A673 (cell line): ENCODE measurements at regions not wholly inside any gene's neighbourhood (a gene's known extent, or its start where the extent isn't known, plus 50 kb on each side); places are given as distances from the start of the nearest gene placed in this dataset.

Experiments used
- BruUV-seq: library from RNA; stranded (reverse); fragments of 400-500 nt; replicated peaks from 2 replicates; lab custom pipeline; 2021; lab: Mats Ljungman, UMichigan
- CTCF ChIA-PET: fragments of 300-600 bp; sonication (Branson Sonifier 250); formaldehyde crosslinking; loops from one replicate; lab custom pipeline; 2022; ENCODE audit warnings: antibody characterized with exemption; lab: Charles Lee
- POLR2A ChIA-PET: fragments of 300-600 bp; sonication (Branson Sonifier 250); formaldehyde crosslinking; loops from one replicate; lab custom pipeline; 2022; ENCODE audit warnings: antibody characterized with exemption; ENCODE audit not compliant: low non-redundant PET; lab: Charles Lee
- DNase-seq: peaks from one replicate; pipeline ENCODE4 v3.0.0-alpha.2; 2015; ENCODE audit warnings: low spot score
- H3K27ac ChIP-seq: fragments of 200-600 bp; sonication (generic); 2 replicates; pipeline ENCODE4 v1.5.1; 2016; ENCODE audit warnings: mixed run types, low read depth, mild to moderate bottlenecking, mixed read lengths, antibody characterized with exemption, low read length; ENCODE audit not compliant: poor library complexity, severe bottlenecking
- H3K27me3 ChIP-seq: fragments of 200-600 bp; sonication (generic); replicated peaks from 2 replicates; pipeline ENCODE4 v1.6.1; 2017; ENCODE audit warnings: mixed run types, low read depth, mild to moderate bottlenecking, mixed read lengths, antibody characterized with exemption, low read length; ENCODE audit not compliant: insufficient read depth, poor library complexity
- H3K36me3 ChIP-seq: fragments of 200-600 bp; sonication (generic); 2 replicates; pipeline ENCODE4 v1.6.1; 2016; ENCODE audit warnings: mixed run types, mild to moderate bottlenecking, mixed read lengths, antibody characterized with exemption, low read length; ENCODE audit not compliant: insufficient read depth, poor library complexity, severe bottlenecking
- H3K4me1 ChIP-seq: fragments of 200-600 bp; sonication (generic); 2 replicates; pipeline ENCODE4 v1.6.1; 2017; ENCODE audit warnings: mixed run types, mild to moderate bottlenecking, mixed read lengths, antibody characterized with exemption, low read length; ENCODE audit not compliant: insufficient read depth, poor library complexity, severe bottlenecking
- H3K4me3 ChIP-seq: fragments of 200-600 bp; sonication (generic); 2 replicates; pipeline ENCODE4 v1.5.1; 2016; ENCODE audit warnings: low read depth, mixed run types, mild to moderate bottlenecking, mixed read lengths, low read length; ENCODE audit not compliant: poor library complexity, severe bottlenecking
- H3K9me3 ChIP-seq: fragments of 200-600 bp; sonication (generic); 2 replicates; pipeline ENCODE4 v1.6.1; 2016; ENCODE audit warnings: mixed run types, low read depth, mild to moderate bottlenecking, mixed read lengths, antibody characterized with exemption, low read length; ENCODE audit not compliant: poor library complexity, severe bottlenecking
- EZH2 ChIP-seq: fragments of 200-600 bp; sonication (generic); IDR thresholded peaks from 2 replicates; pipeline ENCODE4 v1.6.1; 2017; ENCODE audit warnings: borderline replicate concordance, low read depth, mild to moderate bottlenecking, mixed read lengths, antibody characterized with exemption, low read length; ENCODE audit not compliant: poor library complexity, severe bottlenecking
- intact Hi-C: fragments of 100-400 bp; cut with micrococcal nuclease; formaldehyde crosslinking; loops from one replicate; pipeline ENCODE4 v1.10.0; 2022; ENCODE audit not compliant: unreplicated experiment
- TF ChIP-seq, protein P1 (sequence below): fragments of 300-800, 200-600 bp; sonication (generic); conservative IDR thresholded peaks from 2 replicates; pipeline ENCODE4 v1.5.1; 2017; ENCODE audit warnings: low read depth, mild to moderate bottlenecking, antibody characterized with exemption, low read length, moderate library complexity, mixed read lengths

DNA sequence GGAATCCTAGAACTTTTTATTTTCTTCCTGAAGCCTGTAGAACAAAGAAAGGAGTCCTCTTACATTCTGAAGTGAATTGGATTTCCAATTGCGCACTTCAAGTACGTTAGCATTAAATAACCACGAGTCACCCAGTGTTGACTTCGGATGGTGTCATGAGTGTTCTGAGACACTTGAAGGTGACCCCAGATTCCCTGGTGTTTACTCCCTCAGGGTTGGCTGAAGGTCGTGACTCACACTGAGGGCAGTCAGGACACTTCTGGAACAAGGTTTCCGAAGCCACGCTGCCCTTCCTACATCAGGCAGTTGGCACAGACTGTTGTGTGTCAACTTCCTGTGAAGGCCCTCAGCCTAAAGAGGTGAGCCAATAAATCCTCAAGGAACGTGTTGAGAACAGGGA is 186.6 kb upstream of the CELF2 start:
- intact Hi-C loops, result no loop called here
- H3K27ac ChIP-seq, result no peak overlapping the region
- no peaks in the 10 kb centered on the region for H3K36me3 ChIP-seq
- ChIA-PET POLR2A (no interaction called here), CTCF (no interaction called here)
- peaks cover 20% of the 10 kb centered on the region for H3K27me3 ChIP-seq
- H3K4me1 ChIP-seq, result no peaks in the 10 kb centered on the region
- H3K4me3 ChIP-seq, result no peak overlapping the region
- no peaks in the 10 kb centered on the region for H3K9me3 ChIP-seq
- no peak for DNase-seq
- TF ChIP-seq, protein P1, sequence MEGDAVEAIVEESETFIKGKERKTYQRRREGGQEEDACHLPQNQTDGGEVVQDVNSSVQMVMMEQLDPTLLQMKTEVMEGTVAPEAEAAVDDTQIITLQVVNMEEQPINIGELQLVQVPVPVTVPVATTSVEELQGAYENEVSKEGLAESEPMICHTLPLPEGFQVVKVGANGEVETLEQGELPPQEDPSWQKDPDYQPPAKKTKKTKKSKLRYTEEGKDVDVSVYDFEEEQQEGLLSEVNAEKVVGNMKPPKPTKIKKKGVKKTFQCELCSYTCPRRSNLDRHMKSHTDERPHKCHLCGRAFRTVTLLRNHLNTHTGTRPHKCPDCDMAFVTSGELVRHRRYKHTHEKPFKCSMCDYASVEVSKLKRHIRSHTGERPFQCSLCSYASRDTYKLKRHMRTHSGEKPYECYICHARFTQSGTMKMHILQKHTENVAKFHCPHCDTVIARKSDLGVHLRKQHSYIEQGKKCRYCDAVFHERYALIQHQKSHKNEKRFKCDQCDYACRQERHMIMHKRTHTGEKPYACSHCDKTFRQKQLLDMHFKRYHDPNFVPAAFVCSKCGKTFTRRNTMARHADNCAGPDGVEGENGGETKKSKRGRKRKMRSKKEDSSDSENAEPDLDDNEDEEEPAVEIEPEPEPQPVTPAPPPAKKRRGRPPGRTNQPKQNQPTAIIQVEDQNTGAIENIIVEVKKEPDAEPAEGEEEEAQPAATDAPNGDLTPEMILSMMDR, result no peak
- TF ChIP-seq EZH2, result no peak
- no TSS peak for BruUV-seq

DNA sequence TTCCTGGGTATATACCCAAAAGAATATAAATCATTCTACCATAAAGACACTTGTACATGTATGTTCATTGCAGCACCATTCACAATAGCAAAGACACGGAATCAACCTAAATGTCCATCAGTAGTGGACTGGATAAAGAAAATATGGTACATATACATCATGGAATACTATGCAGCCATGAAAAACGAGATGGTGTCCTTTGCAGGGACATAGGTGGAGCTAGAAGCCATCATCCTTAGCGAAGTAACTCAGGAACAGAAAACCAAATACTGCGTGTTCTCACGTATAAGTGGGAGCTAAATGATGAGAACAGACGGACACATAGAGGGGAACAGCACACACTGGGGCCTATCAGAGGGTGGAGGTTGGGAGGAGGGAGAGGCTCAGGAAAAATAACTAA is 183.7 kb upstream of the CELF2 start:
- Histone ChIP-seq H3K4me1 (no peaks in the 10 kb centered on the region), H3K27me3 (peaks cover 10% of the 10 kb centered on the region), H3K36me3 (no peaks in the 10 kb centered on the region), H3K9me3 (no peaks in the 10 kb centered on the region), H3K27ac (no peak overlapping the region), H3K4me3 (no peak overlapping the region)
- ChIA-PET POLR2A (no interaction called here), CTCF (no interaction called here)
- no peak for TF ChIP-seq EZH2
- TF ChIP-seq, protein P1, result no peak
- no peak for DNase-seq
- BruUV-seq, result no TSS peak
- intact Hi-C loops, result no loop called here

DNA sequence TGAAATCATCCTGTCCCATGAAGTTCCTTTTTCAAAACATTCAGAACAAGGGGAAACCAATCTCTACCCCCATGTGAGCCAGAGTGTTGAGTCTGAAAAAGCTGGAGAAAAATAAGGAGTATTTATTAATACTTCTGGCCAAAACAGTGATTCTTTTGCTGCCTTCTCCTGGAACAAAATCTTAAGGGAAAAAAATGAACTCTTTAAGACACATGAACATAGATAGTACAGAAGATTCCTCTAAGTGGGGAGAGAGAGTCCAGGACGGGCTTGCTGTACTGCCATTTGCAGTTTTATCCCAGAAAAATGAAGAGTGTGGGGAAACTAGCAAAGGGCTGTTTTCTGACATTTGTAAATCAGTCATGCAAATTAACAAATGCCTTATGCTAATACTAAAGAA is 173.4 kb upstream of the CELF2 start:
- intact Hi-C loops, result no loop called here
- no peaks in the 10 kb centered on the region for H3K36me3 ChIP-seq
- peaks cover 52% of the 10 kb centered on the region for H3K27me3 ChIP-seq
- no peak overlapping the region for H3K4me3 ChIP-seq
- TF ChIP-seq, protein P1, result no peak
- BruUV-seq, result no TSS peak
- H3K27ac ChIP-seq, result no peak overlapping the region
- ChIA-PET POLR2A (no interaction called here), CTCF (no interaction called here)
- no peaks in the 10 kb centered on the region for H3K4me1 ChIP-seq
- H3K9me3 ChIP-seq, result no peaks in the 10 kb centered on the region
- DNase-seq, result no peak
